A204.1 (cell line): ENCODE measurements at regions not wholly inside any gene's neighbourhood (a gene's known extent, or its start where the extent isn't known, plus 50 kb on each side); places are given as distances from the start of the nearest gene placed in this dataset.

Experiments used
- FAIRE-seq: peaks from 2 replicates; lab custom pipeline; 2012; peaks lifted over from hg19 to GRCh38; lab: Jason Lieb, UNC

GRCh38 chr15:93420477-93420876 lies 331.5 kb upstream of the RGMA start:
- no peak for FAIRE-seq

GRCh38 chr15:93420050-93420452 lies 331.0 kb upstream of the RGMA start:
- no peak for FAIRE-seq

DNA sequence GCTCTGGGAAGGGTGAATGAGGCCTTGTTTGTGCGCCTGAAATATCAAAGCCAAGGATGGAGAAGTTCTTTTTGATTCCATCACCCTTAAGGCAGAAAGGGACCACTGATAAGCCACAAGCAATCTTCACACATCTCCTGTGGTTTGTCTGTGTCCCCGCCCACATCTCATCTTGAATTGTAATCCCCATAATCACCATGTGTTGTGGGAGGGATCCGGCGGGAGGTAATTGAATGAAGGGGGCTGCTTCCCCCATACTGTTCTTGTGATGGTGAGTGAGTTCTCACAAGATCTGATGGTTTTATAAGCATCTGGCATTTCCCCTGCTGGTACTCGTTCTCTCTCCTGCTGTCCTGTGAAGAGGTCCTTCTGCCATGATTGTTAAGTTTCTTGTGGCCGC lies 329.6 kb upstream of the RGMA start:
- no peak for FAIRE-seq

DNA sequence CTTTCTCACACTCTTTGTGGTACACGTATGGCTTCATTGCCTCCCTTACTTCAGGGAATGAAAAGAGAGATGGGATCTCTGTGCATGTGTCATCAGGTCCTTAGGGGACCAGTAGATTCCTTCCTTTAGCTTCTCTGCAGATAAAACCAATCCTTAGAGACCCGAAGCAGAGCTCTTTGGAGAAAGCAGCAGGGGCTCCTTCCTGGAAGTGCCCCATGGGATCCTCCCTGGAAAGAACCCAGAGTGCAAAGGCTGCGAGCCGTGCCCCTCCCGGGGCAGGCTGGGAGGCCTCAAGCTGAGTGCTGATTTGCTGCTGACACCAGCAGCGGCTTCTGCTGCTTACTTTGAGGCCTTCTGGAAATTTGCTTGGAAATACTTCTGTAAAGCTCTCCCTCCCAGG lies 328.6 kb upstream of the RGMA start:
- no peak for FAIRE-seq

GRCh38 chr15:93417156-93417555 lies 328.1 kb upstream of the RGMA start:
- FAIRE-seq = no peak

DNA sequence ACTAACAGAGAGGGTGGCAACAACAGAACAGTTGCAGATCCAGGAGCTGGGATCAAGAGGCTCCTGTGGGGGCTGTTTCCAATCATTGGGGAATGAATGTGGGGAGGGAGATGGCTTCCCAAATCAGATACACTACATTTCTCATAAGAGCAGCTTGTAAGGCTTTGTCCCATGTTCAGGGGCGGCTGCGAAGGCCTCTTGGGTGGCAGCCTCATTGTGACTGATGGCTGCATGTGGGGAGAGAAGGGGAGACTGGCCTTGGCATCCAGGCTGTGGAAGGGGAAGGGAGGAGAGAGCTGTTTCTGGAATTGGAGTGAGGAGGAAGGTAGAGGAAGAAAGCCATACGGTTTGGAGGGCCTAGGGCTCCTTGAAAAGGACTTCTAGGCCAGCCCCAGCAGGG lies 326.6 kb upstream of the RGMA start:
- no peak for FAIRE-seq

GRCh38 chr15:93414576-93415231 lies 325.7 kb upstream of the RGMA start:
- no peak for FAIRE-seq

DNA sequence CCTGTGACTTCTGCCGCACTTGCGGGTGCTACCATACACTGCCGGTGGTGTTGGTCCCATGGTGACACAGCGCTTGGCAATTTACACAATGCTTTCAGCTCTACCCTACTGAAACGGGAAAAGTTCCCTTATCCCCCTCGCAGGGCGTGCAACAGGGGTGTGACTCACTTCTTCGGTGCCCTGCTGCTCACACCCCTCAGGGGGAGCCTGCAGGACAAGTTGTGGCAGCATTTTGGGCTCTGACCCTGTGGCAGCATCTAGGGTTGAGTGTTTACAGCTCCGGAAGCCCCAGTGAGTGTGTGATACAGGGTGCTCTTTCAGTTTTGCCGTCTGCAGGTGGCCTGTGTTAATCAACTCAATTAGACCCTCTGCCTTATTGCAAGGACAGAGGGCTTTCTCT lies 324.7 kb upstream of the RGMA start:
- no peak for FAIRE-seq

- FAIRE-seq = no peak
Measured at GRCh38 chr15:93399121-93399520, 310.1 kb upstream of the RGMA start.

- no peak for FAIRE-seq
Measured at GRCh38 chr15:93389211-93389610, 300.2 kb upstream of the RGMA start.

GRCh38 chr15:93384886-93385285 lies 295.9 kb upstream of the RGMA start:
- no peak for FAIRE-seq

DNA sequence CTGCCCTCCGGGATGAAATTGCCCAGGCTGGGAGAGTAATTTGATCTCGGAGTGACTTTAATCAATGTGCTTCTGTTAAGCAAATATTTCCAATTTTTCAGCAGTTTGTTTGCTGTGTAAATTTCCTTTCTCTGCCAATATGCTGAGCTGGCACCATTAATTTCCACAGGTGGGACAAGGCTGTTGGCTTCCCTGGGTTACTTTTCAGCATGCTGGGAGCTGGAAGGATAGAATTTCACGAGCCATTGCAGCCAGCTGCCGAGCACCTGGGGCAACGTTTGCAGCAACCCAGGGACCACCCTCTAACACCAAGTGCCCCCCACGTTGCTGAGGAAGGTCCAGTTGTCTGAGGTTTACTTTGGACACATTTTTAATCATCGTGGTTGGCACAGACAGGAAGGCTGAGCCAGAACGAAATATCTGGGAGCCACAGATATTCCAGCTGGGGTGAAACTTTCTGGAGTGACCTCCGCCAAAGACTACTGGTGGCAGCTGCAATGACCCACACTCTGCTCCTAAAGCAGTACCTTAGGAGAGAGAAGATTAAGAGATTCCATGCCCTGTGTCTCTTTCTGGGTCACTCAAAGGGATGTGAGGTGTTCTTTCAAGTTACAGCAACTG lies 293.3 kb upstream of the RGMA start:
- FAIRE-seq = no peak

- FAIRE-seq = no peak
Measured at GRCh38 chr15:93378558-93378957, 289.5 kb upstream of the RGMA start.

GRCh38 chr15:93372865-93373223 lies 283.8 kb upstream of the RGMA start:
- FAIRE-seq = no peak

- FAIRE-seq = no peak
Measured at GRCh38 chr15:93372208-93372864, 283.3 kb upstream of the RGMA start.

DNA sequence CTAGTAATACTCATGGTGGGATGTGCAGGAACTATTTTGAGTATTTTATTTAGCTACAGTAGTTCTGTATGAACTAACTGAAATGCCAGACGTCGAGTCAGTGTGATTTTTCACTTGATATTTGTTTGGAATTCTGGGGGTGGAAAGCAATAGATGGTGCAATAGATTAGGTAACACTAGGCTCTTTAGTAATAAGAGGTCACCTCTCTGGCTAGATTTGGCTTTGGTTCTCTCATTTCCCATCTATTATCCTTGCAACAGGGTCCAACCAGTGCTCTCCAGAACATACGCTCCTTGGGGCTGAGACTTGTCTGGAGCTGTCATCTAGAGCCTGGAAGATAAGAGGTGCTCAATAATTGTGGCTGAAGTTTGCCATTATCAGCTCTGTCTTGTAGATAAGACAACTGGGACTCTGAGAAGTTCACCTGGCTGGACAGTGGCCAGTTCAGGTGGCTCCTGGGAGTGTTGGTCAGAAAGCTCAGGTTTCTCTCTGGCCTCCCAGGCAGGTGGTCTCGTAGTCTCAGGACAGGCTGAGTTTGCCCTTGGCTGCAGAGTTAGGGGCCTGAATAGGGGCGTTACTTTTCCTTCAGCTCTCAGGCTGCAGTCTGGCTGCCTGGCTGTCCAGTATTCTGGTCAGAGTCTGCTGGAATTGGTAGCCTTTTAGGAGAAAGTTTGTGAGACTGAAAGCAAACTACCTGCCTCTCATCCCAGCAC lies 277.5 kb upstream of the RGMA start:
- FAIRE-seq = no peak

DNA sequence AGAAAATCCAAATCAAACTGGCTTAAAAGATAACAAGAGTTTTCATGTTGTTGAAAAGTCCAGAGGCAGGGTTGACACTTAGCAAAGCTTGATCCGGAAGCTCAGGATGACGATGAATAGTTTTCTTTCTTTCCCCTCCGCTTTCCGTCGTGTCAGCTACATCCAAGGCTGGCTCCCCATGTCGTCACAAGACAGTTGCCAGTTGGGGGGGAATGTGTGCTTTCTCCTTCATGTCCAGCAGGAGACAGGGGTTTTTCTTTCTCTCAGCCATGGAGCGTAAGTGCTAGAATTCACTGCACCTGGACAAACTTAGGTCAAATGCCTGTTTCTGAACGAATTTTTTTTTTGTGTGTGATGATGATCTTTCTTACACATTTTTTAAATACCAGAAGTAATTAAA lies 273.8 kb upstream of the RGMA start:
- no peak for FAIRE-seq

DNA sequence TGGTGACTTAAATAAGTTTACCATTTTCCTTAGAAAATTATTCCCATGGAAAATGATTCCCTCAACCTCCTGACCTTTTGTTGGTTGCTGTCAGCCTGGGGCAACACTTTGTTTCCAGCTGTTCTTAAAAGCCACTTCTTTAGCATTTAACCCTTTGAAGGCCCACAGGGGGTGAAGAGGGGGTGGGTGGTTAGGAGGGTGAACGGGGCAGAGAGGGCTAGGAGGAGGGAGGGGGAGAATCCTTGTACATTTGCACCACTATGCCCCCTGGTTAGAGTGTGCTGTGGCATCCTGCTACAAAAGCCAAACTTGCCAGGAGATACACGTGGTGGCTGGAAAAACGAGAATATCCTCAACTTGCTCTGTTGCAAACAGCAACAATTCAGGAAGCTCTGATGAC lies 273.2 kb upstream of the RGMA start:
- FAIRE-seq = no peak

DNA sequence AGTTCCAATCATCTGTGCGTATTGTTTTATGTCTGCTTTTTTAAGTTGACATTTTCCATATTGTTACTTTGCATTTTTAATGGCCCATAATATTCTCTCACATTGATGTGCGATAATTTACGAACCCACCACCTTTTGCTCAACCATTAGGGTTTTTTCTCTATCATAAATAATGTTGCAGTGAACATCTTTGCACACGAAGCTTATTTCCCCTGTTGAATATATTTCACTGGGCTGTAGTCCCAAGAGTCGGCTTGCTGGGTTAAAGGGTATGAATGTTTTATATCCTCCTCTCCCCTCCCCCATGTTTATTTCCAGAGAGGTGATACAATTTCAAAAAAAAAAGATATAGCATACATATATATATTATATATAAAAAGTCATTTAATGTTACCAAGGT lies 272.7 kb upstream of the RGMA start:
- no peak for FAIRE-seq

GRCh38 chr15:93360976-93361375 lies 272.0 kb upstream of the RGMA start:
- no peak for FAIRE-seq

DNA sequence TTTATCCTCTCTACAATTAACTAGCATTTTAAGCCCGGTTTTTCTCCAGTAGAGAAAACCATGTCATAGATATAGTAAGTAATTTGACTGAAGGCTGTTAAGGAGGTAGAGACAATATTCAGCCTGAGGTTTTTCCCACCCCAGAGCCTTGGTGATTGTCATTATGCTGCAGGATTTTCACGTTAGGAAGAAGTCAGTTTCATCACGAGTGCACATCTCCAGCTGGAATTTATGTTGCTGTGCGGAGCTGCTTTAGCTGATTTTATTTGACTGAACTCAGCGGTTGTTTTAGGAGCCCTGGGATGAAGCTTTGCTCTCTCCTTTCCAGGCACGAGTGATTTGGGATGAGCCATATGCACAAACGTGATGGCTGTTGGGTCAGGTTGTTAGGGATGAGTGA lies 271.3 kb upstream of the RGMA start:
- FAIRE-seq = no peak

DNA sequence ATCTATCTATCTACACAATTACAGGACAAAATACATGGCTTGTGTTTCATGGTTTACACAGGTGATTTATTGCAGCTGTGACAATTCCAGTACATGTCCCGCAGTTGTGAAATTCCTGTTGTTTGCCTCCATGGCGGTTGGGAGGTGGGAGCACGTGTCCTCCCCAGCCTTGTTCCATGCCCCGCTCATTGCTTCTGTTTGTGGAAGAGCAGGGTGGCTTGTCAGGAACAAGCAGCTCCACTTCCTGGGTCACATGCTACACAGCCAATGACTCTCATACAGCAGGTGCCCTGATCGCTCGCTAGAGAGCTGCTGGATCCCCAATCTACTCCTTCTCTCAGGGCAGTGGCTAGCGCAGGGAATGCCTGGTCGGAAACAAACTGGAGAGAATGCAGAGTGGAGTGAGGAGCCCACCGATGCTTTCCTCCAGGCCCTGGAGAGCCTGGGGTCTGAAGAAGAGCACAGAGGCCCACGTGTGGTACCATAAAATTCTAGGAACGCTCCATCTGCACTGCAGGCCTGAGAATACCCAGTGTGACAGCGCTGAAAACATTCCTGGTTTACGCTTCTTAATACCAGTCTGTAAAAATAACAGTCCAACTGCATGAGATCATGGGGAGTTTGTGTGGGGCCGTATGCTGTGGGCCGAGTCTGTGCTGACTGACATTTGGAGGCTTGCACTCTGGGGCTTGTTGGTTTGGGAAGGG lies 270.6 kb upstream of the RGMA start:
- no peak for FAIRE-seq

DNA sequence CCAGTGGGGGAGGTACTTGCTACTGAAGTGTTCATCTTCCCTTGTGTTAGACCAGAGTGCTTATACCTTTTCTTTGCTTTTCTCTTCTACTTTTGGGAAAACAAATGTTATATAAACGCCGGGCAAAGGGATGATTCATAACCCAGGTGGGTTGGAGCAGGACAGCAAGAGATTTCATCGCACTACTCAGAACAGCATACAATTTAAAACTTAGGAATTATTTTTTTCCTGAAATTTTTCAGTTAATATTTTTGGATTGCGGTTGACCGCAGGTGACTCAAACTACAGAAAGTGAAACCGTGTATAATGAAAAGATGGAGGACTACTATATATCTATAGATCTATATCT lies 270.0 kb upstream of the RGMA start:
- FAIRE-seq = no peak
